KMS-11 (cell line): ENCODE measurements at regions not wholly inside any gene's neighbourhood (a gene's known extent, or its start where the extent isn't known, plus 50 kb on each side); places are given as distances from the start of the nearest gene placed in this dataset.

Experiments used
- H2AFZ ChIP-seq: fragments of 200-600 bp; sonication (generic); 2 replicates; pipeline ENCODE4 v1.6.1; 2016; ENCODE audit warnings: antibody characterized with exemption, mixed run types, low read depth
- H3K27ac ChIP-seq: fragments of 200-600 bp; sonication (generic); 2 replicates; pipeline ENCODE4 v1.6.1; 2016; ENCODE audit warnings: mild to moderate bottlenecking, mixed run types
- H3K27me3 ChIP-seq: fragments of 200-600 bp; sonication (generic); 2 replicates; pipeline ENCODE4 v1.6.1; 2017; ENCODE audit warnings: mild to moderate bottlenecking, low read depth, mixed run types, moderate library complexity; ENCODE audit not compliant: insufficient read depth
- H3K36me3 ChIP-seq: fragments of 200-600 bp; sonication (generic); 2 replicates; pipeline ENCODE4 v1.6.1; 2017; ENCODE audit warnings: mild to moderate bottlenecking, mixed run types; ENCODE audit not compliant: insufficient read depth
- H3K4me1 ChIP-seq: fragments of 200-600 bp; sonication (generic); 2 replicates; pipeline ENCODE4 v1.6.1; 2016; ENCODE audit warnings: mild to moderate bottlenecking, low read depth, mixed run types; ENCODE audit not compliant: poor library complexity, severe bottlenecking
- H3K4me2 ChIP-seq: fragments of 200-600 bp; sonication (generic); 2 replicates; pipeline ENCODE4 v1.7.0; 2016; ENCODE audit warnings: mild to moderate bottlenecking, mixed run types
- H3K4me3 ChIP-seq: fragments of 200-600 bp; sonication (generic); IDR thresholded peaks from 2 replicates; pipeline ENCODE4 v1.6.1; 2017; ENCODE audit warnings: low read depth, low read length, mixed read lengths; ENCODE audit not compliant: insufficient read depth
- H3K79me2 ChIP-seq: fragments of 200-600 bp; sonication (generic); 2 replicates; pipeline ENCODE4 v1.6.1; 2016; ENCODE audit warnings: low read depth, mixed run types; ENCODE audit not compliant: insufficient read depth
- H3K9ac ChIP-seq: fragments of 200-600 bp; sonication (generic); 2 replicates; pipeline ENCODE4 v1.6.1; 2016; ENCODE audit warnings: mild to moderate bottlenecking, mixed run types
- H4K20me1 ChIP-seq: fragments of 200-600 bp; sonication (generic); 2 replicates; pipeline ENCODE4 v1.6.1; 2016; ENCODE audit warnings: mild to moderate bottlenecking, mixed run types; ENCODE audit not compliant: insufficient read depth
- CTCF ChIP-seq: fragments of 200-600 bp; sonication (generic); conservative IDR thresholded peaks from 2 replicates; pipeline ENCODE4 v1.6.1; 2017; ENCODE audit warnings: low read depth, mild to moderate bottlenecking, antibody characterized with exemption, low read length, moderate library complexity, mixed read lengths

GRCh38 chr12:30135776-30136175, 352.0 kb upstream of the TMTC1 start:
- no peak overlapping the region for H3K4me2 ChIP-seq
- H3K9ac ChIP-seq: no peak overlapping the region
- no peak overlapping the region for H2AFZ ChIP-seq
- TF ChIP-seq CTCF: no peak
- H3K79me2 ChIP-seq: no peaks in the 10 kb centered on the region
- H3K27ac ChIP-seq: no peak overlapping the region
- H3K36me3 ChIP-seq: no peaks in the 10 kb centered on the region
- no peak overlapping the region for H3K4me3 ChIP-seq
- no peaks in the 10 kb centered on the region for H4K20me1 ChIP-seq
- H3K27me3 ChIP-seq: no peaks in the 10 kb centered on the region
- H3K4me1 ChIP-seq: no peaks in the 10 kb centered on the region

DNA sequence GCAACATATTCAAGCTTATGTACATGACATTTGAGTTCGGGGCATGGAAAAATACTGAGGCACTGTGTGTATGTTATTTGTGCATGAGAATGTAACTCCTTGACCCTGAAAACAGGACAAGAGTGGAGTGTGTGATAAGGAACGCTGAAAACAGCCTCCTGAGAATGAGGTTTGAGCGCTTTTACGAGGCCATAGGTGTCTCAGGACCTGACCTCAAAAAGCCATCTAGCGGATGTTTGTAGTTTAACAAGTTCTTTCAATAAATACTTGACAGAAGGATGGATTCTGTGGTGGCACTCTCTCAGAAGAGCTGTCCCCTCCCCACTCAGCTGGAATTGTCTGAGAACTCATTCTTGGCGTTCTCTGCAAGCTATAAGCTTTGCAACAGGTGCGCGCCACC, 350.5 kb upstream of the TMTC1 start:
- Histone ChIP-seq H3K4me3 (no peak overlapping the region), H3K27me3 (no peaks in the 10 kb centered on the region), H3K36me3 (no peaks in the 10 kb centered on the region), H2AFZ (no peak overlapping the region), H3K4me1 (no peaks in the 10 kb centered on the region), H4K20me1 (no peaks in the 10 kb centered on the region), H3K79me2 (no peaks in the 10 kb centered on the region), H3K27ac (no peak overlapping the region), H3K9ac (no peak overlapping the region), H3K4me2 (no peak overlapping the region)
- no peak for TF ChIP-seq CTCF

DNA sequence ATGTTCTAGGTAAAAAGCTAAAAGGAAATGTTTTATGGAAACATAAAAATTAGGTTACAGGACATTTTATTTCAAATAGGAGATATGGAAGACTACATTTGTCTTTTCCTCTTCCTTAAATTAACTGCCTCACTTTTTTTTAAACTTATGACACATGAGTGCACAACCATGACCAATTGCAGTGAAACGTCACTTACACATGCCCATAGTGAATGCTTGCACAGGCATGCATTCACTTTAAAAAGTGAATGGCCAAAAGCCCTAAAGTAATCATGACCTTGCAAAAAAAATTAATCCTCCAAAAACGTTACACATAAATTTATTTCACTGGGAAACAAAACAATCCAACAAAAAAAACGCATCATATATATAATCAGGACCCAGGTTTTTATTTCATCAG, 343.2 kb upstream of the TMTC1 start:
- no peak for TF ChIP-seq CTCF
- H3K4me2 ChIP-seq: no peak overlapping the region
- H2AFZ ChIP-seq: no peak overlapping the region
- no peaks in the 10 kb centered on the region for H3K36me3 ChIP-seq
- H4K20me1 ChIP-seq: no peaks in the 10 kb centered on the region
- no peak overlapping the region for H3K4me3 ChIP-seq
- H3K27me3 ChIP-seq: no peaks in the 10 kb centered on the region
- H3K79me2 ChIP-seq: no peaks in the 10 kb centered on the region
- no peak overlapping the region for H3K9ac ChIP-seq
- no peaks in the 10 kb centered on the region for H3K4me1 ChIP-seq
- H3K27ac ChIP-seq: no peak overlapping the region

GRCh38 chr12:30120522-30120921, 336.8 kb upstream of the TMTC1 start:
- H3K27ac ChIP-seq: no peak overlapping the region
- no peak overlapping the region for H3K4me2 ChIP-seq
- H3K4me1 ChIP-seq: no peaks in the 10 kb centered on the region
- H3K36me3 ChIP-seq: no peaks in the 10 kb centered on the region
- H3K79me2 ChIP-seq: no peaks in the 10 kb centered on the region
- H4K20me1 ChIP-seq: no peaks in the 10 kb centered on the region
- H3K9ac ChIP-seq: no peak overlapping the region
- H3K4me3 ChIP-seq: no peak overlapping the region
- no peaks in the 10 kb centered on the region for H3K27me3 ChIP-seq
- TF ChIP-seq CTCF: no peak
- H2AFZ ChIP-seq: no peak overlapping the region

- Histone ChIP-seq H3K27me3 (no peaks in the 10 kb centered on the region), H3K36me3 (no peaks in the 10 kb centered on the region), H3K4me2 (no peak overlapping the region), H4K20me1 (no peaks in the 10 kb centered on the region), H3K4me1 (no peaks in the 10 kb centered on the region), H3K9ac (no peak overlapping the region), H3K4me3 (no peak overlapping the region), H2AFZ (no peak overlapping the region), H3K79me2 (no peaks in the 10 kb centered on the region), H3K27ac (no peak overlapping the region)
- TF ChIP-seq CTCF: no peak
These were observed 333.7 kb upstream of the TMTC1 start for GRCh38 chr12:30117483-30117882.
